HG03342 (cell line): ENCODE measurements at regions not wholly inside any gene's neighbourhood (a gene's known extent, or its start where the extent isn't known, plus 50 kb on each side); places are given as distances from the start of the nearest gene placed in this dataset.

ENCODE experiments used
- ATAC-seq: cut with Tn5 transposase; IDR thresholded peaks from one replicate; pipeline ENCODE4 v1.9.1; 2021; ENCODE audit warnings: mild to moderate bottlenecking, moderate library complexity; ENCODE audit not compliant: unreplicated experiment

- ATAC-seq, result no peak
These were observed 602.0 kb upstream of the CDH4 start for GRCh38 chr20:60650087-60650486.

GRCh38 chr20:60652046-60652445 is 600.0 kb upstream of the CDH4 start:
- ATAC-seq, result no peak

- no peak for ATAC-seq
These were observed 599.4 kb upstream of the CDH4 start for GRCh38 chr20:60652615-60653014.

GRCh38 chr20:60653111-60653845 is 598.8 kb upstream of the CDH4 start:
- no peak for ATAC-seq

DNA sequence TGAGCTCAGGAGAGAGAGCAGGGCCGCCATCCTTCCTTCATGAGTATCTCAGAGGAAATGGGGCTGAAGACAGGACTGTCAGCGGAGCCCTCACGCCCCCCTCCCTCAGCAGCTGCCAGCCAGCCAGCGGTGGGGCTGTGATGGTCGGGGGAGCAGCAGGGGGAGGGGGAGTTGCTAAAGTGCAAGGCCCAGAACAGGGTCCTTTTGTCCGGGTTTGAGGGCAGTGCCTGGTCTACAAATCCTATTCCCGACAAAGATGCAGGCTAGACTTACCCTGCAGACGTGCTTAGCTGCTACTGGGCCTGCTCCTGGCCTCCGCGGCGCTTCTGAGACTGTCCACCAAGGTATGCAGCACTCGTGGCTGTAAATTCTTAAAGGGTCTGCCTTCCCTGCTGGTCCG is 593.4 kb upstream of the CDH4 start:
- no peak for ATAC-seq

DNA sequence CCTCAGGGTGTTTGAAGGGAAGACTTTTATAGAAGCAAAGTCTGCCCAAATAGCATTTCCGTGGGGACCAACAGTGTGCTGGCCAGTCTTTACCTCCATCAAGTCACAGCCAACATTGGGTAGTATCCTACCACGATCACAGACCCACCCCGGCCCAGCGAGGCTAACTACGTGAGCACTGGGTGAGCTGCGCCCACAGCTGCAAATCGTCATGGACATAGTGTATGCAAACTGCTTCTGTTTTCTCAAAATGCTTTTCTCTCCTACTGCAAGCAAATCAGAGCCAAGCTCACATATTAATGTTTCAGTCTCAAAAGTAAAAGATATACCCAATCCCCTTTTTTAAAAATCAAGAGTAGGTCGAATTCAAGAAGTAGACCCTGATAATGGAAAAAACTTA is 592.8 kb upstream of the CDH4 start:
- ATAC-seq, result no peak

- ATAC-seq, result no peak
These were observed 589.8 kb upstream of the CDH4 start for GRCh38 chr20:60662307-60662706.

DNA sequence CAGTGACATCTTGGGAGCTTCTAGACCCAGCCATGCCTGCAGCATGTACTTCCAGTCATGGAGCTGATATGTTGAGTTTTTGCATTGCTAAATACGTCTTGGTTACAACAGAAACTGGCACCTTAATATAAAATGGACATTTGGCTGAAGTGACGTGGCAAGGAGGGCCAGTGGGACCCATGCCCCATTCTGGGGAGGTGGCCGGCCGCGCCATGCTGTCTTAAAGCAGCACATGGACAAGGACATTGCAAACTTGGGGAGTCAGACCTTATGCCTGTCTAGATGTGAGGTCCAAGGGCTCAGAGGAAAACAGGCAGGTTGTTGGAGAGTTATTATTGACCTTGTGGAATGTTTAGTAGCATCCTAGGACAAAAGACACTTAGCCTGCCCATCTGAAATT is 588.0 kb upstream of the CDH4 start:
- no peak for ATAC-seq

- ATAC-seq, result no peak
These were observed 584.4 kb upstream of the CDH4 start for GRCh38 chr20:60667641-60668040.

DNA sequence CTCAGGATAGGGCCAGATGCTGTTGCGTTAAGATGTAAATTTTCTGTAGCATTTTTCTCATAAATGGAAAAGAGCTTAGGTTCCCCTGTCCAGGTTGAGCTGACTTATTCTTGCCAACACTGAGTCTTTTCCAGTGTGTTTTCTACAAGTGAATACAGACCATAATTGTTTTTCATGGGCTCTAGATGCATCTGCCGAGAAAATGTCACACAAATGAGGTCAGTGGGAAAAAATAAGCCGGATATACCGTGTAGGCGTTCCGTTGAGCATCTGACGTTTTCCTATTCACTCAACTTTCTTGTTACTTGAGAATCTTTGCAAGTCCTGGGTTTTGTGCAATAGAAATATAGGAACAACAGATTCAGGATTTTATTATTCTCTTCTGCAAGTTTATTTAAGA is 582.9 kb upstream of the CDH4 start:
- no peak for ATAC-seq

DNA sequence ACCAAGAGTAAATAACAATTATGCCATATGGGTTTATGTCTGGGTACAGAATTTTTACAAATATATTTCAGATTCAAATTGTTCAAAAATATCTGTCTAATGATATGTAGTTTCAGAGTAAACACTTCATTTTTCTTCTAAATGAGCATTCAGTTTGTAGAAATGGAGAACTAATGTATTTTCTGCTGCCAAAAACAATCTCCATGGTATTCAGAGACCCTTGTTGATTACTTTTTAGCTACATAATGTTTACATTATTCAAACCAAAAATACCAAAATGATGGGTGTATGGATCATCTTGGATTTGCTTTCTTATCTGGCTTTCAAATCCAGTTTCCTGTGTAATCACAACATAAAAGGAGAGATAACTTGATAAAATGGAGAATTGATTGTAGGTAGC is 576.0 kb upstream of the CDH4 start:
- no peak for ATAC-seq

DNA sequence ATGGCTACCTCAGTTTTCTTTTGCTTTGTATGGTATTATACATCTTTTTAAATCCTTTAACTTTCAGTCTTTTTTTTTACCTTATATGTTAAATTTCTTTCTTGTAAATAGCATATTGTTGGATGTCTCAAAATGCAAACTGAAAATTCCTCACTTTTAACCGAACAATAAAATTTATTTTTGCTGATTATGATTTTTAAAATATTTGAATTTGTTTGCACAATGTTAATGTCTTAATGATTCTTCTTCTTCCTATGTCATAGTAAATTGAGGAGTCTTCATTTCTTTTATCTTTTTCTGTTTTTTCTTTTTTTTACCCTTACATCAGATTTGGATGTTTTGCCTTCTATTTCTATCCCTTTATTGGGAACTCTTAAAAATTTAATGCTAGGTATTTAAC is 574.2 kb upstream of the CDH4 start:
- no peak for ATAC-seq

- ATAC-seq, result no peak
These were observed 571.5 kb upstream of the CDH4 start for GRCh38 chr20:60680554-60680953.

DNA sequence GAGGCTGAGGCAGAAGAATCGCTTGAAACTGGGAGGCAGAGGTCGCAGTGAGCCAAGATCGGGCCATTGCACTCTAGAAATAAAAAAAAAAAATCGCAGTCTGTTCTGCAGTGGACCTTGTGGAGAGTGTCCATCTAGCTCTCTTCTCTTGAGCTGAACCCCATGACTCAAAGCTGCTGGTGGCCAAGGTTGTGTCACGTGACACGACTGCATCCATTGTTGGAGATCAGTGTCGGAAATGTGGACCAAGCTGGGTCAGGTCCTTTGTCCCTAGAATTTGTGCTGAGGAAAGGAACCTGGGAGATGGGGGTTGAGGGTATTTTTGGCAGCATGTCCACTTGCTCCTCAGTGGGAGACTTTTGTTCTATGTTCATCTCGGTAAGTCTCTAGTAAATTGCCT is 564.8 kb upstream of the CDH4 start:
- ATAC-seq, result no peak

- no peak for ATAC-seq
These were observed 561.3 kb upstream of the CDH4 start for GRCh38 chr20:60690771-60691170.

DNA sequence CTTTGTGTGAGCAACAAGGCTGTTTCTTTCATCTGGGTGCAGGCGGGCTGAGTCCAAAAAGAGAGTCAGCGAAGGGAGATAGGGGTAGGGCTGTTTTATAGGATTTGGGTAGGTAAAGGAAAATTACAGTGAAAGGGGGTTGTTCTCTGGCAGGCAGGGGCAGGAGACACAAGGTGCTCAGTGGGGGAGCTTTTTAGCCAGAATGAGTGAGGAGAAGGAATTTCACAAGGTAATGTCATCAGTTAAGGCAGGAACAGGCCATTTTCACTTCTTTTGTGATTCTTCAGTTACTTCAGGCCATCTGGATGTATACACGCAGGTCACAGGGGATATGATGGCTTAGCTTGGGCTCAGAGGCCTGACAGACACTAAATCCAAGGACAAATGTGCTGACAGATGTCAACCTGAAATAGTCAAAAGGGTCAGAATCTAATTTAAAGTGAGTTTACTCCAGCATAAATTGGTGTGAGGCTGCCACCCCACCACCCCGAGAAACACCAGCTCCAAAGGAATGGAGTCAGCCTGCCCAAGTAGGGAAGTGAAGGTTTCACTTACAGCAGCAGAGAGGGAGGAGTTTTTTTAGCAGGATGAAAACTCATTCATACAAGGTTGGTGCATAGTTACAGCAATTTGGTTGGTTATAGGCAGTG is 560.0 kb upstream of the CDH4 start:
- no peak for ATAC-seq

- ATAC-seq, result no peak
These were observed 558.4 kb upstream of the CDH4 start for GRCh38 chr20:60693496-60694133.

DNA sequence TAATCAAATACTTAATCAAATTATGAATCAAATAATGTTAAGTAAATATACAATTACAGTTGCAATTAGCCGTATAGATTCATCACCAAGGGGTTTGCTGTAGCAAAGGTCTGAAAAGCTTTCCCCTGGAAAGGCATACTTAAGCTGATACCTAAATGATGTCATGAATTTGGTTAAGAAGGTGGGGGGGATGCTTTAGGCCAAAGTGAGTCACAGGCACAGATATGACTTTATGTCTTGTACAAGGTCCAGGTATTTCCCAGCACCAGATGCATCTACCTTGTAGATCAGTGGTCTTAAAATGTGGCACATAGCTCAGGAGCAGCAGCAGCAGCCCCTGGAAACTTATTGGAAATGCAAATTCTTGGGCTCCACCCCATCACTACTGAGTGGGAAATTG is 557.3 kb upstream of the CDH4 start:
- ATAC-seq, result no peak

DNA sequence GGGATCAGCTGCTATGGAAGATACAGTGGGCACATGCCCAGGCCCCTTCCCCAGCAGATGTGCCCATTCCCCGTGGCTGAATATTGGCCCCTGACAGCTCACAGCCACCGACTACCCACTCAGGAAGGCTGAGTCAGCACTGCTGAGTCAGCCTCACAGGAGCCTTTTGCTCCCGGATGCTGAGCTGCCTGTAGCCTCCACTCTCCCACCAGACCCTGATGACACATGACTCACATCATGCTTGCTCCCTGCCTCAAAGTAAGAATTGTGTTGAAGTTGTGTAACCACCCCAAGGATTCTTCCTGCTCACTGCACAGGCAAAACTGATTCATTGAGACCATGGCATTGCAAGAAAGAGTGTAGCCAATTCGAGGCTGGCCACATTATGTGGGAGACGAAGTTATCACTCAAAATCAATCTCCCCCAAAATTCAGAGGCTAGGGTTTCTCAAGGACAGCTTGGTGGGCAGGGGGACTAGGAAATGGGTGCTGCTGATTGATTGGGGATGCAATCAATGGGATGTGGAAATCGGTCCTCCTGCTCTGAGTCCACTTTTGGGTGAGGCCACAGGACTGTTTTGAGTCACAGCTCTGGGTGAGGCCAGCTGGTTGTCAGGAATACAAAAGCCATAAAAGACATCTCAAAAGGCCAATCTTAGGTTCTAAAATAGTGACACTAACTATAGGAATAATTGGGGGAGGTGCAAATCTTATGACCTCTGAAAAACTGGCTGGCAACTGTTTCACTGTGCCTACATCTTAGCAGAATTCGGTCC is 556.6 kb upstream of the CDH4 start:
- ATAC-seq, result no peak

GRCh38 chr20:60697252-60697651 is 554.8 kb upstream of the CDH4 start:
- ATAC-seq, result no peak

GRCh38 chr20:60700728-60701127 is 551.3 kb upstream of the CDH4 start:
- ATAC-seq, result no peak

DNA sequence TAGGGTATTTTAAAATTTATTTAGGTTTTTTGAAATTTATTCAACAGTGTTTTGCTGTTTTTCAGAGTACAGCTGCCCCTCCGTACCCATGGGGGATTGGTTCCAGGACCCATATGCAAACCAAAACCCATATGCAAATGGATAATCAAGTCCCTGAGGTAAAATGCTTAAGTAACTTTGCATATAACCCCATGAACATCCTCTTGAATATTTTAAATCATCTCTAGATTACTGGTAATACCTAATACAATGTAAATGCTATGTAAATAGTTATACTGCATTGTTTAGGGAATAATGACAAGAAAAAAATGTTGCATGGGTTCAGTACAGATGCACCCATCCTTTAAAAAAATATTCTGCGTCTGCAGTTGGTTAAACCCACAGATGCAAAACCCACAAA is 547.9 kb upstream of the CDH4 start:
- no peak for ATAC-seq
